NCI-H187 treated with DMSO at 0.1 percent for 48 hours (cell line): ENCODE measurements at regions not wholly inside any gene's neighbourhood (a gene's known extent, or its start where the extent isn't known, plus 50 kb on each side); places are given as distances from the start of the nearest gene placed in this dataset.

ENCODE experiments used
- DNase-seq: peaks from one replicate; lab custom pipeline; 2025; lab: John Stamatoyannopoulos, UW

DNA sequence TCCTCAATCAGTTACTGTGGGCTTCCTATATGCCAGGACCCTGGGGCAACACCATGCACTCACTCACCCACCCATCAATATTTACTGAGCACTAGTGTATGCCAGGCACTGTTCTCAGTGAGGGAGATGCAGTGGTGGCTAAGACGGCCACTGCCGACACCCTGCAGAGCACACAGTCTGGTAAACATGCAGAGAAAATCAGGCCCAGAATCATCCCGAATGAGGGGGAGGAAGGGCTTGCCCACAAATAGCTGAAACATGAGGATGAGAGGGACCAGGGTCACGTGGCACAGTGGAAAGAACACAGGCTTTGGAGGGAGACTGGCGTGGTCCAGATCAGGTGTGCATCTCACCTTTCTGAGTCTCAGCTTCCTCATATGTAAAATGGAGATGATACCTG lies 89.2 kb upstream of the IGSF21 start:
- peak; percentile 37 for DNase-seq

DNA sequence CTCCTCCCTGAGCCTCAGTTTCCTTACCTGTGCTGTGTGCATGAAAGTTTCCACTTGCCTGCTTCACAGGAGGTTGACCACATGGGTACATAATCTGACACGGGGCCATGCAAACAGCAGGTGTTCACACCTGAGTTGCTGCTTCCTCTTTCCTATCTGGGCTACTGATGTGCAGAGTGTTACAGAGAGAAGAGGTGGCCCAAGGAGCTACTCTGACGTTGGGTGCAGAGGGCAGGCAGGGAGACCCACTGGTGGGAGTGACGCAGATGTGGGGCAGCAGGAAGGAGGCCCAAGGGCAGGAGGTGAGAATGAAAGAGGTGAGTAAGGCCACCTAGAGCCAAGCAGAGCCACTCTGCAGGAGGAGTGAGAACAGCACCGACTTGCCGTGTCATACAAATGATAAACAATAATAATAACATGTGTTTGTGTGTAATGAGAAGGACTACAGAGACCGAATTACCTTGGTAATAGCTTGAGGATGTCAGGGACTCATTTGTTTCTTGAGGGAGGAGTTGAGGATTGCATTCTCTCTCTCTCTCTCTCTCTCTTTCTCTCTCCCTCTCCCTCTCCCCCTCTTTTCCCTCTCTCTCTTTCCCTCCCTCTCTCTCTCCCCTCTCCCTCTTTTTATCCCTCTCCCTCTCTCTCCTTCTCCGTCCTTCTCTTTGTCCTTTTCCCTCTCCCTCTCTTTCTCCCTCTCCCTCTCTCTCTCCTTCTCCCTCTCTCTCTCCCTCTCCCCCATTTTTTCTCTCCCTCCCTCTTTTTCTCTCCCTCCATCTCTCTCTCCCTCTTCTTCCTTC lies 87.4 kb upstream of the IGSF21 start:
- DNase-seq, result no peak

DNA sequence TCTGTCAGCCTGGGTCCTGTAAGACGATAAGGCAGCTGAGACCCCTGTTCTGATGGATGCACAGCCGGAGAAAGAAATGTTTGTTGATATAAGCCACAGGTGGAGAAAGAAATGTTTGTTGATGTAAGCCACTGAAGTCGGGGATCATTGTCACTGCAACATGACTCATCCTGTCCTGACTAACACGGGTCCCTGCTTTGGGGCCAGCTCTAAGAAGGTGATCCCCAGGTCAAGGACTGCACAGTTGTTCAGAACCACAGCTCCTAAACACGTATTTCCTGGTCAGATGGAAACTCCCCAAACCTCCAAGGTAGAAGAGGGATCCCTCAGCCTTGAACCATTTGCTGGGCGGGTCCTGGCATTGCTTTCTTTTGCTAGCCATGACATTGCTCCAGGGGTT lies 86.4 kb upstream of the IGSF21 start:
- no peak for DNase-seq

DNA sequence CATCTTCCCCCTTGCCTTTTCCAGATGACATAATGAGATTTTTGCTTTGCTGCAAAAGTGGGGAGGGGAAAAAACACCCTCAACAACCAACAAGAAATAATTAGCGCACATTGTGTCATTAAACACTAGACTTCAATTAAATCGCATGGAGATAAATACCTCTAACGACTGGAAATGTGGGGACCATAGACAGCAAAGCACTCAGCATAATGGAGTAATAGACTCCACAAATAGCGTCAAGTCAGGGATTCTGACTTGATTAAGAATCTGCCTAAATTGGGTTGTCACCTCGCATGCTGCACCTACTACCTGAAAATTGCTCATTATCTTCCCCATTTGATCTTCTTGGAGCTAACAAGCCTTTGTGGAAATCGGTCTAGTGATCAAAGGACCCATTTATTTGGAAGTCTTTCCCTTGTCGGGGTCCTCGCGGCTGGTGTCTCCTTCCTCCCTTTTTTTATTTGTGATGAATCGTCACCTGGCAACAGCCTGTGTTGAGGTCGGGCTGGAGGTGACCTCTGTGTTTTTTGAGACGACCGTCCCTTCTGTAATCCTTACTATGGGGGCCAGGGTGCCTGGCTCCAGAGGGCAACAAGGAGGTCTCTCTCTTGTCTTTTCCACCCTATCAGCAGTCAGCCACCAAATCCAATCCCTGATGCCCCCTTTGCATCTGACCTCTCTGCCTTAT lies 75.3 kb upstream of the IGSF21 start:
- no peak for DNase-seq

DNA sequence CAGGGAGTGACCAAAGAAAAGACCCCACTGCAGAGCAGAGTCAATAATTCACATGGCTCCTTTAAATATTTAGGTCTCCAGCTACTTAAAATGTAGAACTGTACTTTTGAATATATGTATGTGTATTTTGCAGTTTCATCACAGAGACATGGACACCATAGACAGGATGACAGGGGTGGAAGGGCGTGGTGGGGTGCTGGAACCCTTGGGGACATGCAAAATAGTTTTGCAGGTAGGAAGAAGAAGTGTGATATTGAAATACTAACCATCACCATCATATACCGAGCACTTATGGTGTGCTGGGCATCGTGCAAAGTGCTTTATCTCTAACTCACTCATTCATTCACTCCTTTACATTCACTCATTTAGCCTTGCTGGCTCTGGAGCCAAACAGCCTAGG lies 72.5 kb upstream of the IGSF21 start:
- no peak for DNase-seq

DNA sequence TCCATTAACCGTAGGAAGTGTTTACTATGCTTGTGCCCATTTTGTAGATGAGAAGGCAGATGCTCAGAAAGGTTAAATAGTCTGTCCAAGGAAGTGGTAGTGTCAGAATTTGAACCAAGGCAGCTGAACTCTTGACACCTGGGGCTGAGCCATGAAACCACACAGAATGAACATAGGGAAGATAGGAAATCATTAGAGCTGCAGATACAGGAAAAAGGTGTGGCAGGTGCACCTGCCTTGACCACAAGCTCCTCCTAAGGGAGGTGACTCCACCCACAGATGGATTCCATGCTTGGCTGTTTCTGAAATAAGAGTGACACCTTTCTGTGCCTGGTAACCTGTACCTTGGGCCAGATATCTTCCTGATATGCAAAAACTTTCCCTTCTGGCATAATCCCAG lies 69.9 kb upstream of the IGSF21 start:
- peak; percentile 88 for DNase-seq

DNA sequence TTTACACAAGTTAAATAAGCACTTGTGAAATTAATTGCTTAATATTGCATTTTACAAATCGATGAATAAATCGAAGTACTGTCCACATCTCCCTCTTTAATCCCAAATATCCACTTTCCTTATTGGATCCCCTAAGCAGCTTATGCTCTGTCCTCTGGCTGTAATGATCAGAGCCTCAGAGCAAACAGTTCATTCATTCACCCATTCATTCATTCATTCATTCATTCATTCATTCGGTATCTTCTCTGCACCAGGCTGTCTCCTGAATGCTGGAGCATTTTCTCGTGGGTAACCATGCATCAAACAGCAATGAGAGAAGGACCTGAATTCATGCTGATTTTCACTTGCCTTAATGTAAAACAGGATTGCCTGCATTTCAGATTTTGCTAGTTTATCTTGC lies 69.5 kb upstream of the IGSF21 start:
- DNase-seq, result no peak

DNA sequence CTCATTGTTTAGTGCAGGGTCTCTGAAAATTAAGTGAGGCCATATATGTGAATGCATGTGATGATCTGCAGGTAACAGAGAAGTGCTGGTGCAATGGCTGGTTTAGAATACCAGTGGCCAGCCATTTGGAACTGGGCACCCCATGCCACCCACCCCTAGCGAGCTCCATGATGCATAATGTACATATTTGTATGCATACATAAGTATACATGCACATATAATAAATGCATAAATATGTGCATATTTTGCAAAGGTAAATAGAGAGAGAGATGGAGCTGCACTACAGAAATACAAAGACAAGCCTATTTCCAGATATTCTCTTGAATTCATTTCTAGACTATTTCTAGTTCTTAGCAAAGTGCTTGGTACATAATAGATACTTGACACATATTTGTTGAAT lies 68.5 kb upstream of the IGSF21 start:
- DNase-seq, result no peak

DNA sequence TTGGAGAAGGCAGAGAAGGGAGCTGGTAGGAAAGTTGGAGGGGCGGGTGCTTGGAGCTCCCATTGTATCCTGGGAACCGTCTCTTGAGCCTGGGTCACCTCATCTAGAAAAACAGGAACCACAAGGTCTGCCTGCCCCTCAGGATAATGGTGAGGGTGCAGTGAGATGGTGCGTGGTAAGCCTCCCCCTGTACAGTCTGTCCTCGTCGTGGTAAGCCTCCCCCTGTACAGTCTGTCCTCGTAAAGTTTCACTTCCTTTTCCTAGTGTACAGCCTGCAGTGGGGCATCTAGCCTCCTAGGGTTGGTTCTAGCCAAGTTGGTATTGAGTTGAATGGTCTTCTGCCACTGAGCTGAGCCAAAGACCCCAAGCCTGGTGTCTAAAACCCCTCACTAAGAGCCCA lies 66.5 kb upstream of the IGSF21 start:
- no peak for DNase-seq

DNA sequence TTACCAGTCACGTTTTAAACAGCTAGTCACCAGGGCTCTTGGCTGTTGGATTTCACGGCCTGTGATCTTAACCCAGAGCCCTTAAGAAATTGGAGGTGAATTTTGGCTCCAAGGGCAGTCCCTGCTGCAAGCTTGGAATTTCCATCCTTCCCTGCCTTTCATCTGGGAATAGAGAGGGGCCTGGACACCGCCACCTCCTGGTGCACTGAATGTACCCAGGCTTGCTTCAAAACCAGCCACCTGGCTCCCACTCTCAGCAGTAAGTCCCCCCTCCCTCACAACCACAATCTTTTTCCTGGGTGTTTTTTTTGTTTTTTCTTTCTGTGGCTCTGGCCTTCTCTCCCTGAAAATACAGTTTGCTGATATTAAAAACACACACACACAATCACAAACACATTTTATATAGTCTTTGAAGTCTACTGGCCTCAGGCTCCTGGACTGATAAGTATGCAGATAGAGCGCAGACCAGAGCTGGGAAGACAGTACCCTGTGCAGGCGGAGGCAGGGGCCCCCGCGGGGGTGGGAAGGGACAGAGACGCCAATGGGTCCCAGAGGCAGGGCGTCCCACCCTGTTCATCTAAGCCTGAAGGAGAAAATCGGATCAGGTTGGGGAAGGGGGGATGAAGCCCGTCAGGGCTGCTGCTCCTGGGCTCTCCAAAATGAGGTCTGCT lies 65.8 kb upstream of the IGSF21 start:
- no peak for DNase-seq

DNA sequence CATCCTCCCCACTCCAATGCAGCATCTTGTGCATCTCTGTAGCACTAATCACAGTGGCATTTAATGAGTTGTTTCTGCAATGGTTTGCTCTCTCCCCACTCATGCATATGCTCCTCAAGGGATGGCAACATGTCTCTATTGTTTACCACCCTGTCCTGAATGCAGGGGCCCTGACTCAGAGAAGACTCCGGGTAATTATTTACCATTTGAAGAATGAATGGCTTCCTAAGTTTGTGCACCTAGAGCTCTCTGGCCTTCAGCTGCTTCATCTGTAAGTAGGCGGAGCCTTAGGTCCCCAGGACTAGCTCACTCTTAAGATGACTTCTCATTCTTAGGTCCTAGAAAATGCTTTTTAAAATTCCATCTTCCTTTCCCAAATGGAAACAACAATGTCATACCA lies 63.7 kb upstream of the IGSF21 start:
- DNase-seq, result no peak

DNA sequence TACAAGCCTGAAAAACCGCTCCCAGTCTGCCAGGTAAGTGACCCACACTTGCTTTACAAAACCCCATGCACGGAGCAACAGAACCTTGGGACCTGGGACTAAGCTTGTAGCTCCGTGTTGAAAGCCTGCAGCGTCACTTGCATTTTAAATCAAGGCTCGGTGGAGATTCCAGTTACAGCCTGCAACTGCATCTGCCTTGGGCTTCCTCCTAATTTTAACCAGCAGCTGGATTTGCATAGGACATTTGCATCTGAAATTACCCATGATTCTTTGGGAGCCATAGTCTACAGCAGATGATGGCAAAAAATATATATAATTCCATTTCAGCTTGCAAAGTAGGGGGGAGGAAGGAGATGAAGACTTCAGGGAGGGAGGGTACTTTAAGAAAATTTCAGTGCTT lies 62.4 kb upstream of the IGSF21 start:
- no peak for DNase-seq

DNA sequence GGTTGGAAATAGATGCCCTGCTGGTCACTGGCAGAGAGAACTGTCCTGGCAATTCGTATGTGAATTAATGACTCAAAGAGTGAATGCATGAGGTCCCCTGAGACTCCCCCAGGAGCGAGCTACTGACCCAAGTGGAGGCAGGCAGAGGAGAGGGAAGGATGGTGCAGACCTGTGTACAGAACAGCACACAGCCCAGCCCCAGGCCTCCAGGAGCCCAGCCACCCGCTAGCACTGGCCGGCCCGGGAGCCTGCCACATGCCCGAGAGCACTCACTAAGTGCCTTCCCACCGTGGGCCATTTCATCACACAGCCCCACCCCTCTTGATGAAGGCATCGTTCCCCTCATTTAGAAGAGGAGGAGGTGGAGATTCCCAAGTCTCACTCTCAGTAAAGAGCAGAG lies 62.0 kb upstream of the IGSF21 start:
- DNase-seq, result no peak

DNA sequence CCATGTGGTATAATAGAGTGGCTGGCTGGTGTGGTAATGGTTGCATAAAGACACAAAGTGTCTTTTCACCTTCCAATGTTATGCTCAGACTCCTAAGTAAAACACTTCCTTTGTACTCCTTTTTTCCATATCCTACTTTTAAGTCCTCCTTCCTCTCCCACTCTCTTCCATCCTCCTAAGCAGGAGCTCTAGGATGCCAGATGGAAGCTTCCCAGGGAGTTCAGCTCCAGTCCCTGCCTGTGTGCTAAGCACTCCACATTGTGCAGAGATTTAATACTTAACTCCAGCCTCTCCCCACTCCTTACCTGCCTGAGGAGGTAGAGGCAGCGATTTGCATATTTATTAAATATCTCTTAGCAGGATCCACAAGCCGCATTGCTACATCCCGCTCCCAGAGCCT lies 60.5 kb upstream of the IGSF21 start:
- DNase-seq, result no peak

DNA sequence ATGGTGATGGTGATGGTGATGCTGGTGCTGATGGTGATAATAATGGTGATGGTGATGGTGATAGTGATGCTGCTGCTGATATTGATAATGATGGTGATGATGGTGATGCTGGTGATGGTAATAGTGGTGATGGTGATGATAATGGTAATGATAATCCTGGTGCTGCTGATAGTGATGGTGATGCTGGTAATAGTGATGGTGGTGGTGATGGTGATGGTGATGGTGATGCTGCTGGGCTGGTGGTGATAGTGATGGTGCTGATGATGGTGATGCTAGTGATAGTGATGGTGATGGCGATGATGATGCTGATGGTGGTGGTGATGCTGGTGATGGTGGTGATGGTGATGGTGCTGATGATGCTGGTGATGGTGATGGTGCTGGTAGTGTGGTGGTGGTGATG lies 58.4 kb upstream of the IGSF21 start:
- no peak for DNase-seq

DNA sequence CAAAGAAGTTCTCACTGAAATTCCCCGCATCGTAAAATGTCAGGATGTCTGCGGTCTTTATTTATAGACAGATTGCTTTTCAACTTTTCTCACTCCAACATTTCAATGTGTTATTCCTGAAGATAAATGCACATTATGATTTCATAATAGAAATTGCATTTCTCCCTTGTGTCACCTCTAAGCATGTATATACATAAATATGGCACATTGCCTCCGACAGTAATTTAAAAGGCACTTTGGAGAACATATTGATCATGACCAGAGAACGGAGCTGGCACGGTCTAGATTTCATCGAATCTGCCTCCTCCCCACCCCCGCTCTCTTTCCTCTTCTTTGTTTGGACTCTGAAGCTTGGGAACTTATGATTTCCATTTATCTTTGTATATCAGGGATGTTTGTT lies 54.9 kb upstream of the IGSF21 start:
- DNase-seq, result no peak

DNA sequence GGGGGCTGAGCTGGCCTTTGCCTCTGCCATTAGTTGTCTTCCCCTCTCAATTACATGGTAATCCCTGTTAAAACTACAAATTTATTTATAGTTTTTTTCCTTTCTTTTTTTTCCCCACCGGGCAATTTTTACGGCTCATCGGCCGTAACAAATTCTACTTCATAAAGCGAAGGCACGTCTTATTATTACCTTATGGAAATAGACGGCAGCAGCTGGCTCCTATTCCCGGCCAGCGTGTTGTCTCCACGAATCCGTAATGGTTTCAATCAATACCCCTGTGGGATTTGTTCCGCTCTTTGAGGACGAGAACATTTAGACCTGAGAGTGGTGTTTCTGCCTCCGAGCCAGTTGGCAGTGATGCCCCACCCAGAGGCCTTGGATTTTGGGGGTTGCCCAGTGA lies 52.4 kb upstream of the IGSF21 start:
- DNase-seq, result no peak

DNA sequence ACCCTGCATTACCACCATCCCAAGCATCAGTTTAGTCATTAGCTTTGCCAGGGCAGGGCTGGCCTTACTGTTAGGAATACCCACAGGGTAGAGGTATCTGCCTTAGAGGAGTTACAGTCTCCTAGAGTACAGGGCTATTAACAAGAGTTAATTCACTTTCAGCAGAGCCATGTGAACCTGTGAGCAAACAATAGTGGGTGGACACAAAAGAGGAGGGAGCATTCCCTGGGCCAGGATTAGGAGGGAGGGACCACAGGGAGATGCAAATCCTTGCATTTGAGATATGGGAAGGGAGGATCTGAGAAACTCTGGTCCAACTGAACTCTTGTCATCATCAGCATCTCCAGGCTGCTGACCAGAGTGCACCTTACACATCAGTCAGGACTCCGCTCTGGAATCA lies 51.1 kb upstream of the IGSF21 start:
- DNase-seq, result no peak

DNA sequence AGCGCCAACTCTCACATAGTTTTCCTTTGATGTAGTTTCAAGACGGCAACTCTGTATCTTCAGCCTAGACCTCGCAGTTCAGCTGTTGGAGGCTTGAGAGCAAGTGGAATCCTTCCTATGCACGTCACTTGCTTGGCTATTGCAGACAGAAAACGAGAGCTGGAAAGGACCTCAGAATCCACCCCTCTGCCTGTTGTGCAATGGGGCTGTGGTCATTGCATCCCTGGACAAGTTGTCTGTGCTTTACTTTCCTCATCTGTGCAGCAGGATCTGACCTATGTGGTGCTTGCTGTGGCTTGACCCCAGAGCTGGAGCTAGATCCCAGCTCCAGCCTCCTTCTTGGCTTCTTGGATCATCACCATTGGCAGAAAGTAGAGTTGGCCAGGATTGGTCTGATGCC lies 50.0 kb upstream of the IGSF21 start:
- DNase-seq, result no peak
